B cell (primary cell): ENCODE measurements at regions not wholly inside any gene's neighbourhood (a gene's known extent, or its start where the extent isn't known, plus 50 kb on each side); places are given as distances from the start of the nearest gene placed in this dataset.
"Not testable (repeated sequence)": the region's sequence is repeated elsewhere in the genome, so short reads cannot be mapped to it uniquely, and the experiment has no call there.

Experiments
- ATAC-seq: fragments of 200-7000 bp; cut with Tn5 transposase; one replicate; pipeline ENCODE4 v1.10.0; 2021; ENCODE audit warnings: low read depth, mild to moderate bottlenecking, moderate number of reproducible peaks, moderate library complexity
- CTCF ChIA-PET: fragments of 350-600 bp; sonication (Branson Sonifier 250); formaldehyde crosslinking; loops from one replicate; lab custom pipeline; 2021; ENCODE audit warnings: antibody characterized with exemption, inconsistent platforms; lab: Charles Lee
- POLR2A ChIA-PET: fragments of 350-600 bp; sonication (Branson Sonifier 250); formaldehyde crosslinking; loops from one replicate; lab custom pipeline; 2021; ENCODE audit warnings: antibody characterized with exemption; lab: Charles Lee
- DNase-seq: peaks from one replicate; pipeline ENCODE4 v3.0.0; 2013
- H2AFZ ChIP-seq: 2 replicates; pipeline ENCODE4 v1.6.1; 2012; ENCODE audit warnings: mild to moderate bottlenecking, low read depth, low read length; ENCODE audit not compliant: insufficient read depth, poor library complexity, severe bottlenecking
- H3K27ac ChIP-seq, 2 donors: 1 replicate in 1 of 2; 2 replicates in 1 of 2; pipeline ENCODE4 v1.5.1; 2012 to 2013; ENCODE audit warnings: low read length in 2 of 2, mild to moderate bottlenecking in 2 of 2, moderate library complexity in 1 of 2
- H3K27me3 ChIP-seq, 4 experiments: fragments of 200-600 bp in 1 of 4; sonication (generic) in 1 of 4; replicated peaks in 1 of 4; 1 replicate in 2 of 4; 2 replicates in 2 of 4; pipeline versions ENCODE4 v1.6.1 to v1.7.0; 2013 to 2016; ENCODE audit warnings: low read length in 3 of 4, mild to moderate bottlenecking in 2 of 4, mixed read lengths in 1 of 4, moderate library complexity in 1 of 4; ENCODE audit not compliant: insufficient read depth in 4 of 4, control insufficient read depth in 3 of 4; ENCODE audit errors: control extremely low read depth in 1 of 4
- H3K36me3 ChIP-seq, 2 experiments: replicated peaks in 1 of 2; 1 replicate in 1 of 2; 2 replicates in 1 of 2; pipeline versions ENCODE4 v1.6.1 to v1.7.1; 2013; ENCODE audit warnings: low read length in 1 of 2; ENCODE audit not compliant: insufficient read depth in 2 of 2, control insufficient read depth in 1 of 2; ENCODE audit errors: control extremely low read depth in 1 of 2, extremely low read depth in 1 of 2
- H3K4me1 ChIP-seq, 2 donors: fragments of 200-600 bp in 1 of 2; sonication (generic) in 1 of 2; 1 replicate in 1 of 2; 2 replicates in 1 of 2; pipeline versions ENCODE4 v1.5.1 to v1.6.1; 2013 to 2017; ENCODE audit warnings: low read length in 2 of 2; ENCODE audit not compliant: control insufficient read depth in 2 of 2, insufficient read depth in 2 of 2
- H3K4me2 ChIP-seq: replicated peaks from 2 replicates; pipeline ENCODE3; 2012; ENCODE audit warnings: mild to moderate bottlenecking, low read depth, low read length; ENCODE audit not compliant: poor library complexity, severe bottlenecking
- H3K4me3 ChIP-seq, 5 experiments: fragments of 200-600 bp in 1 of 5; sonication (generic) in 1 of 5; 1 replicate in 3 of 5; 2 replicates in 2 of 5; pipeline versions ENCODE4 v1.5.1 to v1.7.0; 2011 to 2016; ENCODE audit warnings: low read length in 4 of 5, mild to moderate bottlenecking in 4 of 5, low read depth in 2 of 5, control low read depth in 1 of 5, moderate library complexity in 1 of 5; ENCODE audit not compliant: insufficient read depth in 1 of 5; ENCODE audit errors: control extremely low read depth in 1 of 5, extremely low read depth in 1 of 5
- H3K79me2 ChIP-seq: fragments of 200-600 bp; sonication (generic); one replicate; pipeline ENCODE4 v1.6.0; 2016; ENCODE audit warnings: low read length; ENCODE audit not compliant: control insufficient read depth, insufficient read depth
- H3K9ac ChIP-seq: fragments of 200-600 bp; sonication (generic); 2 replicates; pipeline ENCODE4 v1.6.1; 2017; ENCODE audit warnings: mild to moderate bottlenecking, low read length, moderate library complexity
- H3K9me3 ChIP-seq, 3 donors: one replicate each; pipeline versions ENCODE4 v1.6.1 to v1.7.1; 2013; ENCODE audit warnings: low read length in 2 of 3; ENCODE audit not compliant: control insufficient read depth in 2 of 3, insufficient read depth in 1 of 3; ENCODE audit errors: control extremely low read depth in 1 of 3
- H4K20me1 ChIP-seq: 2 replicates; pipeline ENCODE4 v1.6.0; 2012; ENCODE audit warnings: mild to moderate bottlenecking, low read length; ENCODE audit not compliant: insufficient read depth, control insufficient read depth, poor library complexity, severe bottlenecking
- H3K27ac Mint-ChIP-seq: one replicate; pipeline ENCODE4 v1.8.0; 2021; ENCODE audit warnings: mixed read lengths
- H3K27me3 Mint-ChIP-seq: one replicate; pipeline ENCODE4 v1.8.0; 2021; ENCODE audit warnings: mixed read lengths
- H3K4me1 Mint-ChIP-seq: one replicate; pipeline ENCODE4 v1.8.0; 2021; ENCODE audit warnings: mixed read lengths
- H3K4me3 Mint-ChIP-seq: one replicate; pipeline ENCODE4 v1.8.0; 2021; ENCODE audit warnings: mixed read lengths
- H3K9me3 Mint-ChIP-seq: one replicate; pipeline ENCODE4 v1.8.0; 2022; ENCODE audit warnings: mixed read lengths; ENCODE audit not compliant: insufficient read depth
- CTCF ChIP-seq: fragments of 200-600 bp; IDR thresholded peaks from one replicate; pipeline ENCODE4 v1.8.0; 2022; ENCODE audit warnings: antibody characterized with exemption, mild to moderate bottlenecking
- EZH2 ChIP-seq: IDR thresholded peaks from 2 replicates; pipeline ENCODE4 v1.6.1; 2012; ENCODE audit warnings: borderline replicate concordance, low read depth, mild to moderate bottlenecking, moderate library complexity, low read length; ENCODE audit not compliant: insufficient read depth, poor library complexity, severe bottlenecking
- WGBS: methylation state at CpG from one replicate; pipeline ENCODE4 v1.1.5; 2013; ENCODE audit warnings: missing lambda C conversion rate; ENCODE audit not compliant: insufficient coverage; 5-methylcytosine and 5-hydroxymethylcytosine counted together
- intact Hi-C: fragments of 100-400 bp; cut with micrococcal nuclease; formaldehyde crosslinking; loops from one replicate; pipeline ENCODE4 v1.10.0; 2022

- no peak overlapping the region for H3K27ac Mint-ChIP-seq
- ATAC-seq (no peak), DNase-seq (no peak)
- CTCF ChIA-PET, result no interaction called here
- no peaks in the 10 kb centered on the region for H3K27me3 ChIP-seq
- no peaks in the 10 kb centered on the region for H3K27me3 Mint-ChIP-seq
- no peak overlapping the region for H3K4me2 ChIP-seq
- H3K4me3 Mint-ChIP-seq, result no peak overlapping the region
- TF ChIP-seq CTCF (no peak), EZH2 (no peak)
- peaks cover 0 to 5% (median under 1%) of the 10 kb centered on the region in 3 donors for H3K9me3 ChIP-seq
- WGBS, result no CpG with 5 or more reads among the region's 3 CpGs
- H3K27ac ChIP-seq, result no peak overlapping the region
- no peaks in the 10 kb centered on the region for H4K20me1 ChIP-seq
- POLR2A ChIA-PET, result no interaction called here
- no peak overlapping the region for H2AFZ ChIP-seq
- H3K9ac ChIP-seq, result no peak overlapping the region
- no peak overlapping the region for H3K4me3 ChIP-seq
- H3K4me1 ChIP-seq, result no peaks in the 10 kb centered on the region
- no peaks in the 10 kb centered on the region for H3K4me1 Mint-ChIP-seq
- intact Hi-C loops, result no loop called here
- H3K79me2 ChIP-seq, result no peaks in the 10 kb centered on the region
- no peaks in the 10 kb centered on the region for H3K36me3 ChIP-seq
- no peaks in the 10 kb centered on the region for H3K9me3 Mint-ChIP-seq
Observed at GRCh38 chr12:46692606-46693005, 133.2 kb downstream of the SLC38A4 start.

- no peak for DNase-seq
- Histone ChIP-seq H3K9me3 (peaks cover 0 to 10% (median 6%) of the 10 kb centered on the region in 3 donors), H3K36me3 (no peaks in the 10 kb centered on the region), H4K20me1 (no peaks in the 10 kb centered on the region), H3K4me1 (no peaks in the 10 kb centered on the region), H3K4me2 (no peak overlapping the region), H2AFZ (no peak overlapping the region), H3K9ac (no peak overlapping the region), H3K27me3 (no peaks in the 10 kb centered on the region), H3K79me2 (no peaks in the 10 kb centered on the region), H3K4me3 (no peak overlapping the region), H3K27ac (no peak overlapping the region)
- intact Hi-C loops, result no loop called here
- no peak for ATAC-seq
- CTCF ChIA-PET, result interaction anchor here (2.3 kb wide), 1 partner anchor 10 kb away, joined by 8 read pairs; no protein-coding TSS in a partner anchor
- Mint-ChIP-seq H3K9me3 (peaks cover 7% of the 10 kb centered on the region), H3K4me3 (no peak overlapping the region), H3K4me1 (no peaks in the 10 kb centered on the region), H3K27ac (no peak overlapping the region), H3K27me3 (no peaks in the 10 kb centered on the region)
- no CpG with 5 or more reads among the region's 3 CpGs for WGBS
- no peak for TF ChIP-seq CTCF
- no peak for TF ChIP-seq EZH2
- POLR2A ChIA-PET, result no interaction called here
Observed at GRCh38 chr12:46686267-46686942, 139.4 kb downstream of the SLC38A4 start.

- H4K20me1 ChIP-seq, H3K9ac ChIP-seq, H3K4me1 ChIP-seq, H3K27ac Mint-ChIP-seq, H3K79me2 ChIP-seq, H3K27me3 ChIP-seq, H3K27ac ChIP-seq, H3K27me3 Mint-ChIP-seq, H3K4me3 ChIP-seq, H3K9me3 ChIP-seq, H2AFZ ChIP-seq, POLR2A ChIA-PET, ATAC-seq, H3K4me3 Mint-ChIP-seq, H3K4me1 Mint-ChIP-seq, H3K4me2 ChIP-seq, H3K9me3 Mint-ChIP-seq, H3K36me3 ChIP-seq, DNase-seq, intact Hi-C loops: not testable (repeated sequence)
- no CpG with 5 or more reads among the region's 3 CpGs for WGBS
- CTCF ChIA-PET, result interaction anchor here (1.3 to 2.3 kb wide), 3 partner anchors 8 to 559 kb away, joined by 4 to 8 read pairs (median 4); no protein-coding TSS in a partner anchor
Observed at GRCh38 chr12:46684243-46684642, 141.6 kb downstream of the SLC38A4 start.
